Heart left ventricle (tissue), 16 donors: ENCODE measurements at regions not wholly inside any gene's neighbourhood (a gene's known extent, or its start where the extent isn't known, plus 50 kb on each side); places are given as distances from the start of the nearest gene placed in this dataset.

Experiments used
- ATAC-seq, 4 donors: fragments of 200-7000 bp; cut with Tn5 transposase; one replicate each; pipeline ENCODE4 v1.9.1; 2020 to 2022; ENCODE audit warnings: moderate library complexity in 4 of 4, mild to moderate bottlenecking in 3 of 4, moderate number of reproducible peaks in 1 of 4
- DNase-seq, 5 donors: peaks; one replicate each; pipeline ENCODE4 v3.0.0-alpha.2; 2020
- H3K27ac ChIP-seq, 12 donors: fragments of 200-600 bp; sonication (generic) in 4 of 12; one replicate each; pipeline versions ENCODE4 v1.5.0 to v1.8.0; 2016 to 2022; ENCODE audit warnings: mild to moderate bottlenecking in 2 of 12
- H3K27me3 ChIP-seq, 9 donors: fragments of 200-600 bp; sonication (generic) in 2 of 9; one replicate each; pipeline versions ENCODE4 v1.5.1 to v1.8.0; 2016 to 2022; ENCODE audit warnings: mild to moderate bottlenecking in 3 of 9
- H3K36me3 ChIP-seq, 9 donors: fragments of 200-600 bp; sonication (generic) in 2 of 9; one replicate each; pipeline versions ENCODE4 v1.5.0 to v1.8.0; 2018 to 2022; ENCODE audit warnings: mild to moderate bottlenecking in 2 of 9
- H3K4me1 ChIP-seq, 12 donors: fragments of 200-600 bp; sonication (generic) in 4 of 12; one replicate each; pipeline versions ENCODE4 v1.5.0 to v1.8.0; 2016 to 2022; ENCODE audit warnings: mild to moderate bottlenecking in 3 of 12
- H3K4me3 ChIP-seq, 12 donors: fragments of 200-600 bp; sonication (generic) in 4 of 12; one replicate each; pipeline versions ENCODE4 v1.5.0 to v1.8.0; 2017 to 2022; ENCODE audit warnings: mild to moderate bottlenecking in 9 of 12, moderate library complexity in 4 of 12
- H3K9me3 ChIP-seq, 12 donors: fragments of 200-600 bp; sonication (generic) in 4 of 12; one replicate each; pipeline versions ENCODE4 v1.5.0 to v1.8.0; 2016 to 2022; ENCODE audit warnings: mild to moderate bottlenecking in 1 of 12
- CTCF ChIP-seq, 12 donors: fragments of 200-600 bp; sonication (generic) in 4 of 12; IDR thresholded peaks; one replicate each; pipeline versions ENCODE4 v1.5.0 to v1.8.0; 2018 to 2022; ENCODE audit warnings: antibody characterized with exemption in 12 of 12, mild to moderate bottlenecking in 5 of 12
- POLR2A ChIP-seq, 2 donors: fragments of 450-650 bp; IDR thresholded peaks; one replicate each; pipeline ENCODE4 v1.6.1; 2017; ENCODE audit warnings: antibody characterized with exemption in 2 of 2, mild to moderate bottlenecking in 2 of 2, moderate library complexity in 2 of 2
- WGBS, 4 donors: extraction: QIAGEN DNeasy Blood & Tissue Kit in 2 of 4; methylation state at CpG; one replicate each; pipeline versions ENCODE4 v1.1.5 to v1.1.7; 2013 to 2018; 5-methylcytosine and 5-hydroxymethylcytosine counted together
- intact Hi-C, 10 donors: fragments of 100-400 bp; cut with DNase I; formaldehyde crosslinking; loops; one replicate each; pipeline versions ENCODE4 v1.11.1 to v1.14.2; 2022
- donor health status: ischemic (EF 13 %, LVEDD 7.1; RV severe dilation, severe dysfunction).
- donor health status: healthy with polysubstance abuse.
- donor health status: DM: no; HTN: yes; CAD: no.
- donor health status: DM: no; HTN: no; CAD: no.
- donor health status: ischemic (EF 25% LVEDD 6.9; RV normal size, moderate dysfunction).
- donor health status: ischemic (EF 25% LVEDD 5.7; RV mildly dilated, moderate dysfunction).
- donor health status: healthy.
- donor health status: DM: yes; HTN: yes; CAD: no.
- donor health status: ischemic (EF 35%, LVEDD 5.7; RV mildly dilated, moderate dysfunction).
- donor health status: nonischemic (EF 11% LVEDD 7.7; RV severe dilation, severe dysfunction).
- donor health status: DM: yes; HTN: yes; CAD: no.
- donor health status: PGD.
- donor health status: ischemic (EF 29% LVEDD 5.4; RV normal size, mild dysfunction).
- donor health status: nonischemic (EF 23%, LVEDD 6.1; RV moderate dilation, normal function).

- ATAC-seq = no peak
Observed at GRCh38 chr3:116897382-116897781, 187.8 kb downstream of the TUSC7 start.

GRCh38 chr3:116899253-116899652 lies 189.7 kb downstream of the TUSC7 start:
- WGBS, 4 donors = 54 to 70% (median 62%) methylated on average over 4 of the region's 4 CpGs
- Histone ChIP-seq H3K4me3 (no peak overlapping the region), H3K27me3 (no peaks in the 10 kb centered on the region), H3K36me3 (no peaks in the 10 kb centered on the region), H3K27ac (no peak overlapping the region), H3K9me3 (no peaks in the 10 kb centered on the region), H3K4me1 (no peaks in the 10 kb centered on the region)
- TF ChIP-seq CTCF (IDR thresholded peaks at IDR 0.05) (no peak), POLR2A (IDR thresholded peaks at IDR 0.05) (no peak)
- DNase-seq (no peak), ATAC-seq (no peak)
- intact Hi-C loops = no loop called here

More at GRCh38 chr3:116897382-116897781, 187.8 kb downstream of the TUSC7 start:
- intact Hi-C loops = no loop called here
- Histone ChIP-seq H3K9me3 (no peaks in the 10 kb centered on the region), H3K36me3 (no peaks in the 10 kb centered on the region), H3K4me1 (no peaks in the 10 kb centered on the region), H3K27ac (no peak overlapping the region), H3K27me3 (no peaks in the 10 kb centered on the region), H3K4me3 (no peak overlapping the region)
- no peak for DNase-seq
- TF ChIP-seq CTCF (IDR thresholded peaks at IDR 0.05) = no peak
- TF ChIP-seq POLR2A (IDR thresholded peaks at IDR 0.05) = no peak
- 65 to 77% (median 71%) methylated on average over 3 of the region's 3 CpGs for WGBS, 4 donors

- H3K36me3 ChIP-seq = no peaks in the 10 kb centered on the region
- intact Hi-C loops = no loop called here
- H3K4me1 ChIP-seq = no peaks in the 10 kb centered on the region
- H3K27ac ChIP-seq = no peak overlapping the region
- ATAC-seq = no peak
- no peak for DNase-seq
- WGBS, 4 donors = 82 to 86% (median 84%) methylated on average over 3 of the region's 3 CpGs
- H3K27me3 ChIP-seq = no peaks in the 10 kb centered on the region
- H3K9me3 ChIP-seq = no peaks in the 10 kb centered on the region
- no peak overlapping the region for H3K4me3 ChIP-seq
- TF ChIP-seq CTCF (IDR thresholded peaks at IDR 0.05) (no peak), POLR2A (IDR thresholded peaks at IDR 0.05) (no peak)
Observed at GRCh38 chr3:116905334-116905733, 195.8 kb downstream of the TUSC7 start.

- intact Hi-C loops = no loop called here
- Histone ChIP-seq H3K36me3 (no peaks in the 10 kb centered on the region), H3K27ac (no peak overlapping the region), H3K4me3 (no peak overlapping the region), H3K9me3 (no peaks in the 10 kb centered on the region), H3K27me3 (no peaks in the 10 kb centered on the region), H3K4me1 (no peaks in the 10 kb centered on the region)
- no peak for DNase-seq
- WGBS, 4 donors = 75 to 88% (median 78%) methylated on average over 2 of the region's 2 CpGs
- no peak for TF ChIP-seq CTCF (IDR thresholded peaks at IDR 0.05)
- no peak for TF ChIP-seq POLR2A (IDR thresholded peaks at IDR 0.05)
- ATAC-seq = no peak
Observed at GRCh38 chr3:116905794-116906193, 196.2 kb downstream of the TUSC7 start.
